NCI-H146 treated with DMSO at 0.1 percent for 48 hours (cell line): ENCODE measurements at regions not wholly inside any gene's neighbourhood (a gene's known extent, or its start where the extent isn't known, plus 50 kb on each side); places are given as distances from the start of the nearest gene placed in this dataset.
A peak's percentile ranks its signal among the peaks of the same experiment; 100 is the strongest.

Experiments used
- DNase-seq: peaks from one replicate; lab custom pipeline; 2025; ENCODE audit not compliant: unreplicated experiment; lab: John Stamatoyannopoulos, UW

DNA sequence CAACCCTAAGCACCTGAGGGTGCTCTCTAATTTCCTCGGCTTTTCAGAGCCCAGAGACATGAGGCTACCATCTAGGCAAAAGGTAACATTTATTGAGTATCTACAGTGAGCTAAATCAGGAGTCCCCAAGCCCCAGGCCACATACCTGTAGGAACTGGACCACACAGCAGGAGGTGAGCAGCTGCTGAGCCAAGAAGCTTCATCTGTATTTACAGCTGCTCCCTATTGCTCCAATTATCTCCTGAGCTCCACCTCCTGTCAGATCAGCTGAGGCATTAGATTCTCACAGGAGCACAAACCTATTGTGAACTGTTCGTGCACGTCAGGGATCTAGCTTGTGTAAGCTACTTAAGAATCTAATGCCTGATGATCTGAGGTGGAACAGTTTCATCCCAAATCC lies 70.2 kb downstream of the RND3 start:
- peak; percentile 55 for DNase-seq

DNA sequence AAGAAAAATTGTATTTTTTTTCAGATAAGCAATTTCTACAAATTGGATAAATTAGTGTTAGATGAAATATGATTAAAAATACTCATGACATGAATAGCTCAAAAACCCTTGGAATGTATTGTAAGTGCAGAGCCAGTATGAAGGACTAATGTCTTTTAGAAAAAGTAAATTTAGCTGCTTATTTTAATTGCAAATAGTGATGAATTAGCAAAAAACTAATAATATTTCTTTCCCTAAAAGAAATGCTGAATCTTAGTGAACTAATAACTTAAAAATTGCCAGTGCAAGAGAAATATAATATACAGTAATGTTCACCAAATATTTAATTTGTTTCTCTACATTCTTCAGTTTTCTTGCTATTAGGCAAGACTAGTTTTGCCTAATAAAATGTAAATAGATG lies 72.4 kb downstream of the RND3 start:
- DNase-seq, result no peak

DNA sequence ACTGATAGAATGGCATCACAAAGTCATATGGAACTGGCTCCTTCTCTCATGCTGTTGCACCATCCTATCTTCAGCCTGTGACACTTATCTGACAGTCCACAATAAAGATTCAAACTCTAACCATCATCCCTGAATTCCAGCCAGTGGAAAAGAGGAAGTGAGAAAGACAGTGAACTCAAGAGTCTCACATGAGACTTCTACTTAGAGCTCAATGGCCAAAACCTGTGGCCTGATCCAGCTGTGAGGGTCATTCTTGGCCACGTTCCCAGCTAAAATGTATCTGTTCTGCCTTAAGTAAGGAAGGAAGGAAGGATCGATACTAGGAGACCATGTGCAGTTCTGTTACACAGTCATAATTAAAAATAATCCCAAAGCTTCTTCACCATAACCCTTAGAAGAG lies 73.6 kb downstream of the RND3 start:
- no peak for DNase-seq

DNA sequence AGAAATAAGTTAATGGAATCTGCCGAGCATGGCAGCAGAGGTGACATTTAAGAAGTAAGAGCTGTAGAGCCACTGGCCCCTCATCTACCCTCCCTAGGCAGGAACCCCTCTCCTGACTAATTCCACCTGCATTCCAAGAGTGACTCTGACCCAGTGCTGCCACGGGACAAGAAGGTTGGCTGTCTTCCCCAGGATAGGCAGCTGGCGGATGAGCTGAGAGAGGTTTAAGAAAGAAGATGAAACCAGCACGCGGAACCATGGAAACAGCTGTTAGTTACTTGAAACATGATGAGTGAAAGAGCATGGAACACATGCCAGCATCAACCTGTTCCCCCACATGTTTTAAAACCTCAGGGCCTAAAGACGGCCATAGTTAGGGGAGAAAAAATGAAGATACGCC lies 74.1 kb downstream of the RND3 start:
- no peak for DNase-seq

DNA sequence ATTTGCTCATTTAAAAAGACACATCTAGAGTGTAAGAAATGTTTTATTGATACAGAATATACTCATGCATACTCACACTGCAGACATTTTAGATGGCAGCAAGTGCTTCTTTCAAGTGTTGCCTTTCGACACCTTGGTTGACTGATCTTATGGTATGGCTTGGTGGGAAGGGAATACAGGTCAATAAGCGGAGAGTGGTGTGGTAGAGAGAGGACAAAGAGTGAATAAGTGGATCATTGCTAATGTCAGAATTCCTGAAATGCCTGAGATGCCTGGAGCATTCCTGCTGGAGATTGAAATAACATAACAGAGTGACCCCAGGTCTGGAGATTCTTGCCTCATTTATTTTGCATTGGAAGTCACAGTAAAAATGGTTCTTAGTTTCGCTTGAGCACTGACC lies 76.7 kb downstream of the RND3 start:
- DNase-seq, result no peak

DNA sequence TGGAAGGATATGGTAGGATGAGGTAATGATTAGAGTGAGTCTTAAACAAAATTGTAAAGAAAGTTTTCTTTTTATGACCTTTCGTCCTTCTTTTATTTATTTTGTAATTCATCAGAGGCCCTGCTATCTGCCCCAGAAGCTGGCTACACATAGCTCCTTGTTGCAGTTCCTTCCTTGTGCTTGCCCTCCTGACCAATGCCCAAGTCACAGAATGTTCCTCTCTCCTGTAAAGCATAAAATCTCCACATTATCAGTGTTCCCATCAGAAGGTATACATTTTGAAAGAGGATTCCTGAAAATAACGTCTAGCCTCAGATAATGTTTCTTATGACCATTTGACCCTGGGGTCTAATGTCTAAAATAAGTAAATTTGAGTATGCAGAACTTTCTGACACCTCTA lies 78.3 kb downstream of the RND3 start:
- DNase-seq, result no peak

DNA sequence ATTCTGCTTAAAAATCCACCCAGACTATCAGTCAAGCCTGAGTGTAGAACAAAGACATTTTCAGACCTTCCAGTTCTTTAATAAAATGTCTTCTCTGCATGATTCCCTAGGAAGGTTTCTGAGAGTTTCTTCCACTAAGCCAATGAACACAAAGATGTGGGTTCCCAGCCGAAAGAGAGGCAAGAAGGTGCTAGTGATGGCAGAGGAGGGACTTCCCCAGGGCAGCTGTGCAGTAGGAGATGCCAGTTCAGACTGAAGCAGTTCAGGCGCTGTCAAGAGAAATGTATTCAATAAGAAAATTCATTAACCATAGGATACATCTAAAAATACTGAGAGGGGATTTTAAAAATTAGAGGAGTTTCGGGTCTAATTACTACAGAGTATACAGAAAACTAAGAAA lies 83.3 kb downstream of the RND3 start:
- DNase-seq, result no peak

DNA sequence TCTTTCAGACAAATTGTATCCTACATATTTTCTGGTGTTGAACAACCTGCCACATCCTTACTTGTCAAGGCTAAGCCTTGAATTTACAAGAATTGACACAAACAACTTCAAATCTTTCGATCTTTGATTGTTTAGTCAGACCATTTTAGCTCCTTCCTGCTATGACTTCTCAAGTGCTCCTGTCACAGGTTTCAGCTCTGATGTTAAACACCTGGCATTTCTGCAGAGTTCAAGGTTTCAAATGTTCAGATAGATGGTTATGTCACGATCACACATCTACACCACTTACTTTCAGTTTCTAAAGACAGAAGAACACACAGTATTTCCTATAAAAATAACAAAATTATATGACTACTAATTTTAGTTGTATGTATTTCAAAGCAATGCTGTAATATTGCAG lies 84.0 kb downstream of the RND3 start:
- DNase-seq, result no peak

DNA sequence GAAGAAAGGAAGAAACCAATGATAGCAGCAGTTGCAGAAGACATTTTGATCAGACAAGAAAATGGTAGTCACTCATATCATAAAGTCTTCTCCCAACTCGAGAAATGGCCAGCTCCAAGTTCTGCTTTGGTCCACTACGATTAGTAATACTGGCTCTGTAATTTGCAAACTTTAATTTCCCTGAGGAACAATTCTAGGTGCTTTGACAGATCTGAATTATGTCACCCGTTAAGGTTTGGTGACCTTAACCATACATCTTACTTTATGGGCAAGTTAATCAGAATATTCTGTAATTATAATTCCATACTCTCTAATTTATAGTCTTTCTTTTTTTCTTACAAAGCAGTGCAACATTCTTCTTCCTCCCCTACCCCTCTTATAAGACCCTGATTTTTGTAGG lies 84.5 kb downstream of the RND3 start:
- DNase-seq, result no peak

DNA sequence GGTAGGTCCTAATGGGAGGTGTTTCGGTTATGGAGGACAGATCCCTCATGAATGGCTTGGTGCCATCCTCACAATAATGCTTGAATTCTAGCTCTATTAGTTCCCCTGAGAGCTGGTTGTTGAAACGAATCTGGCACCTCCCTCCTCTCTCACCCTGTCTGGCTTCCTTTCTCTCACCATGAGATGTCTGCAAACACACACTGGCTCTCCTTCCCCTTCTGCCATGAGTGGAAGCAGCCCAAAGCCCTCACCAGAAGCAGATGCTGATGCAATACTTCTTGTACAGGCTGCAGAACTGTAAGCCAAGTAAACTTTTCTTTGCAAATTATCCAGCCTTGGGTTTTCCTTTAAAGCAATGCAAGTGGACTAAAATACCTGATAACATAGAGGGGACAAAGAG lies 86.6 kb downstream of the RND3 start:
- no peak for DNase-seq

DNA sequence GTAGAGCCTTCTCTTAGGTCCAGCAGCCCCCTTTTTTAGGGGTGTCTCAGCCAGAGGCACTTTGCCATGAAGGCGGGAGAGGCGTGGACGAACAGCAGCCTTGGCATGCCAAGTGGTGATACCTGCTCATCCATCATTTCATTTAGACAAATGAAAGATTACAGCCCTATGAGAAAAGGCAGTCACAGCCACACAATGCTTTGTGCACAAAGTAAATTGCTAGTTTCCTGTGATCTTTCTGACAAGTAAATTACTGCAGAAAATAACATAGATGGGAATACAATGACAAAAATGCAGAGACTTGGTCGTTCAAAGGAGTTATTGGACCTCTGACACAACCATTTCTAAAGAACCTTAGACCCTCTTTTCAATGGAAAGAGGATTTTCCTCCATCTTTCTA lies 94.9 kb downstream of the RND3 start:
- peak; percentile 14 for DNase-seq

DNA sequence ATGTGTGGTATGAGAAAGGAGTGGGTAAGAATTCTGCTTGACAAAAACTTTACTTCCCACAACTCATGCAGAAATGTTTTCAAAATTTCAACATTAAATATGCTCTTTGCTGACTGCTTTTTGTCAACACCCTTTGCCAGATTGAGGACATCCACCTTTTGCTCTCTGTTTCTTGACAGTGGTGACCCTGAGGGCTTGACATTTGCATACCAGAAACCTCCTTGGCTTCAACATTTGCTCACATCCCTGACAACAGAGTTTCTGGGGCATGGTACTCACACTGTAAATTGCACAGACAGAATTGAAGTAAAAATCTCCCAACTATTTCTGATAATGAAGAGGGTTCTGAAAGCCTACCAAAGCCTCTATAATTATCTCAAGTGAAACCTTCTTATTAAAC lies 95.7 kb downstream of the RND3 start:
- DNase-seq, result no peak

DNA sequence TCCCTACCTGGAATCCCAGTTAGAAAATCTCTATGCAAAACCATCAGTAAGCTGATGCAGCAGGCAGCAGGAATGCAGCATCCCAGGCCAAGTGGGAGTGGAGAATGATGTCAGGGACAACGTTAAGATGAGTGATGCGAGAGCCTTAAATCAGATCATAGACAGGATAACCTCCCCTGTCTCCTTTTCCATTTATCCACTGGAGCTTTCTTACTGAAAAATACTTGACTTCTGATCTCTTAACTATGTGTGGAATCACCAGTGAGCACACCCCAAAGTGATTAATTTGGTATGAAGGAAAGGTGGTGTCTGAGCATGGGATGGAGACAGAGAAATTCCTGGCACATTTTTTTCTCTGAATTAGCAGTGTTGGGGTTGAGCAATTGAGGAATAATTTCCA lies 98.0 kb downstream of the RND3 start:
- DNase-seq, result no peak

DNA sequence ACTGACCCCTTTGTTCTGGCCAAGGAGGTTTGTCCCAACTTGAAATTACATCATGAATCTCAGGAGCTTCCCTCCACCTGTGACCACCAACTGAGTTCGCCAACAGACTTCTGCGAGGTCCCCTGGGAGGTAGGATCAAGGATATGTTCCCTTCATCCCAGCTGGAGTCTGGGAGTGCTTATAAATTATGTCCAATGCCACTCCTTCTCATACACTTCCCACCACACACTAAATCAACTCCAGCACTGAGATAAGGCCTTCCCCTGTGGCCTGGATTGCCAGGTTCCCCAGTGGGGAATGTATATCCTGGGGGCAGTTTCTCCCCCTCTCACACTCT lies 99.2 kb downstream of the RND3 start:
- DNase-seq, result no peak

DNA sequence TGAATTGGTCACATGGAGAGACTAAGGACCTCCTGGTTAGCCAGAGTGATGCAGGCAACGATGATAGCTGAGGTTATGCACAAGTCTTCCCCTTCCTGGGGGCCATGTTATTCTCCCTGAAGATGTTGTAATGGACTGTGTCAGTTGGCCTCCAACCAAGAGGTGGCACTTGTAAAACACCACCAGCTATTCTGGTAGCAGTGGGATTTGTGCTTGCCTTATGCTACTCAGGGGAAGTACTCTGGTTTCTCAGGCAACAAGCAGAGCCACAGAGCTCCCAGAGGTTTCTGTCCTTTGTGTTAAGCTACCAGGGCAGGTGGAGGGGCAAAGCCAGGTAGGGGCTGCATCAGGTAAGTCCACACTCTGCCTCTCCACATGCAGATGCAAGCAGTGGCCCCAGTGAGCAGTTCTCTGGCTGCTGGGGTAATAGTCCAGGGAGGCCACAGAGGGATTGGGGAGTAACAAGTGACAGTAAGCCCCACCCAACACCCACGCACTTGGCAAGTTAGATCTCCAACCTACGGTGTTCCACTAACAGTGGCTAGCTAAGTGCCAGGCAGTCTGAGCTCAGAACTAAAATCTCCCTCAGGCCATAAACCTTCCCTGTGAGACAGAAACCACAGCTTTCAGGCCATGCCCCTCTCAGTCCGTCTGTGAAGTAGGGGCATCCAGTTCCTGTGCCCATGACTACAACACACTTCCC lies 99.7 kb downstream of the RND3 start:
- DNase-seq, result no peak

DNA sequence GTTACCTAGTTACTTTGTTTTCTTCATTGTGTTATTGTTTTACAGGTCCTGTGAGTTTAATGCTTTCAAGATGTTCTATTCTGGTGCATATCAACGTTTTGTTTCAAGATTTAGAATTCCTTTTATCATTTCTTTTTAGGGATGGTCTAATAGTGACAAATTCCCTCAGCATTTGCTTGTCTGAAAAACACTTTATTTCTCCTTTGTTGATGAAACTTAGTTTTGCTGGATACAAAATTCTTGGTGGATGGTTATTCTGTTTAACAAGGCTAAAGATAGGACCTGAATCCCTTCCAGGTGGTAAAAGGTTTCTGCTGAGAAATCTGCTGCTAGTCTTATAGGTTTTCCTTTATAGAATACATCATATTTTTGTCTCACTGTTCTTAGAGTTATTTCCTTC lies 102.3 kb downstream of the RND3 start:
- no peak for DNase-seq

DNA sequence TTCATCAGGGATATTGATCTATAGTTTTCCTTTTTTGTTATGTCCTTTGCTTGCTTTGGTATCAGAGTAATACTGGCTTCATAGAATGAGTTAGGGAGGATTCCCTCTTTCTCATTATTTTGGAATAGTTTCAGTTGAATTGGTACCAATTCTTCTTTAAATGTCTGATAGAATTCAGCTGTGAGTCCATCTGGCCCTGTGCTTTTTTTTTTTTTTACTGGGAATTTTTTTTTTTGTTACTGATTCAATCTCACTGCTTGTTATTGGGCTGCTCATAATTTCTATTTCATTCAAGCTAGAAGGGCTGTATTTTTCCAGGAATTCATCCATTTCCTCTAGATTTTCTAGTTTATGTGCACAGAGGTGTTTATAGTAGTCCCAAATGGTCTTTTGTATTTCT lies 103.9 kb downstream of the RND3 start:
- DNase-seq, result no peak

DNA sequence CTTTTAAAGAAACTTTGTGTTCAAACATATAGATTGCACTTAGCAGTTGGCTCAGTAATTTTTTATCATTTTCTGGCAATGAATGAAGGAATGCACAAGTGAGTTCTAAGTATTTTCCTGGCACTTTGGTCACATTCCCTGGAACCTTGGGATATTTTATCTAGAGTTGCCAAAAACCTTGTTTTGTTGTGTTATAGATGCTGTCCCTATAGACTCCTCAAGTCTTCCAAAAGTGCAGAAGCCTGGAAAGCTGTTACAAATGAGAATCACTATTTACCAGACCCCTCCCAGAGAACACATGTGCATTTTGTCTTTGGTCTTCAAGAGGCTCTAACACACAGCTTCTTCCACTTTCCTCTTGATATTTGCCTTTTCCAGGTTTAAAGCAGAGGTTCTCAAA lies 108.3 kb downstream of the RND3 start:
- no peak for DNase-seq

DNA sequence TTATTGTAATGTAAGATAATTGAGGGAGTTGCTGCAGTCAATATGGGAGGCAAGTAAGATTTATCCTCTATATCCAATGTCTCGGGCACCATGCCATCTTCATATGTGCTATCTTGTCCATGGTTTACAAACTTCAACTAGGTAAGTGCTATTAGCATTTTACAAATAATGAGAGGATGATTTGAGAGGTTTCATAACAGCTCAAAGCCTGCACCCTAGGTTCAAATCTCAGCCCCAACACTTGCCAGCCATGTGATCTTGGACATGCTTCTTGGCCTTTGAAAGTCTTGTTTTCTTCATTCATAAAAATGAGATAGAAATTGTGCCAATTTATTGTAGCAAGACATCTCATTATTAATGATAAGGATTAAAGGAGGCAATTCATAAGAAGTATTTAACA lies 108.8 kb downstream of the RND3 start:
- DNase-seq, result no peak

DNA sequence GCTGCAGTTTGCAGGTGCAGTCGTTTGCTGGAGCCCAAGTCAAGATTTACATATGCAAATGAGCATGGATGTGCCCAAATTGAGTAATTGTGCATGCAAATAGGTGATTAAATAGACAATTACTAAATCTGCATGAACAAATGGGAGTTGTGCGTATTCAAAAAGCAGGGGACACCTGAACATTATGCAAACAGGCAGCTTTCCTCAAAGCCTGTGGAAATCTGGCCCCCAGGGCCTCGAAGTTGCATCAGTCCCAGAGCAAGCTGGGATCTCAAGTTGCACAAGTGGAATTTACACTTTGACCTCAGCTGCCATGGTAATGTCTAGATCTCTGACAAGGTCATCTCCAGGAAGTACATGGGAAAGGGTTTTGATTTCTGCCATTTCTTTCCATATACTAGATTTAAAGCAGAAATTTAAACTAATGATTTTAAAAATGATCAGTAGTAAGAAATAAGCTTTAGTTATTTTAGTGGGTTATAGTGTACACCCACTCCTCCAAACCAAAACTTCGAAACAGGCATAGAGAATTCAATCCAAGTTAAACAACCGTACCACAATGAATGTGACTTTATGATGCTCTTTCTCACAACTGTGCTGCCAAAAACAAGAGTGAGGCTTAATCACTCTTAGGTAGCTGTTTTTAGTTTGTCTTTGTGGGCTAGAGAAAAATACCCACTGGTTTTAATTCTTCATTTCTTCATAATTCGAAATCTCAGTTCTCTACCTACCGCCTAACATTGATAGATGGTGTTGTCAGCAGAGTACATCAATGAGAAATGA lies 110.7 kb downstream of the RND3 start:
- no peak for DNase-seq

DNA sequence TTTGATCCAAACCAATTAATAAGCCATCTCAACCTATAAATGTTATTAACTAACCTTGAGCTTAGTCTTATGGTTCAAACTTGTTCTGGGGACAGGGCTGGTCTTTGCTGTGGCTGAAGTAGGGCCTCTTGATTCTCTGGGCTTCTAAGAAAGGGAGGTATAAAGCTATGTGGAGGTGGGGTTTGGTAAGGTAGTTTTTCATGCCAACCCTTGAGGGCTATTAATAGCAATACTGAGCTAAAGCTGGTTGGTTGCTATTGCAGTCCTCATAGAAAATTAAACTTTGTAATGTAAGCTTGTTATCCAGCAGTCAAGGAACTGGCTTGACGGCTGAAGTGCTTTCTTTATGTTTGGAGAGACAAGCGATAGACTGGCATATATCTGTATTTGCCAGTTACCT lies 112.1 kb downstream of the RND3 start:
- DNase-seq, result no peak

DNA sequence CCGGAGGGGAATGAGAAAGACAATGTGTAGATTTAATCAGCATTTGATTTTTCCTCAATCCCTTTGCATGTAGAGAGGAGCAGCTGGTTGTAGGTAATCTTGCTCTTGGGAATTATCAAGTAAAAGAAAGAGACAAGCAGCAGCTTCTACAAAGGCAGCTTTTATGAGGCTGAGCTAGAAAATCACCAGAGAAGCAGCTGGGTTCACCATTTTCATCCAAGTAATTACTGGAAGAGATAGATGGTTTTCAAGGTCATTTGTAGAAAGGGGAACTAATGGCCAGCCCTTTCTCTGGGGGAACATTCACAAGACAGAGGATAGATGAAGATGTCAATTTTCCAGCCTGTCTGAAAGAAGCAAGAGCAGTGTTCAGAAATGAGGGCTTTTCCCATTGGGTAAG lies 113.0 kb downstream of the RND3 start:
- no peak for DNase-seq

DNA sequence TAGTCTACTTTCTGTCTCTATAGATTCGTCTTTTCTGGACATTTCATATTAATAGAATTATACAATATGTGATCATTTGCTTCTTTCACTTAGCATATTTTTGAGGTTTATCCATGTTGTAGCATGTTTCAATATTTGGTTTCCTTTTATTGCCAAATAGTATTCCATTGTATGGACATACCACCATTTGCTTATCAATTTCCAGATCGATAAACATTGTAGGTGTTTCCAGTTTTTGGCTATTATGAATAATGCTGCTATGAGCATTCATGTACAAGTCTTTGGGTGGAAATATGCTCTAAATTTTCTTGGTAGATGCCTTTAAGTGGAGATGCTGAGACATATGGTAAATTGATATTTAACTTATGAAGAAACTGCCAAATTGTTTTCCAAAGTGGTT lies 114.1 kb downstream of the RND3 start:
- DNase-seq, result no peak
